LoVo (cell line): ENCODE measurements at regions not wholly inside any gene's neighbourhood (a gene's known extent, or its start where the extent isn't known, plus 50 kb on each side); places are given as distances from the start of the nearest gene placed in this dataset.
"Not testable (repeated sequence)": the region's sequence is repeated elsewhere in the genome, so short reads cannot be mapped to it uniquely, and the experiment has no call there.

Source experiments
- DNase-seq: peaks from one replicate; pipeline ENCODE4 v3.0.0-alpha.2; 2016; ENCODE audit warnings: low spot score

DNA sequence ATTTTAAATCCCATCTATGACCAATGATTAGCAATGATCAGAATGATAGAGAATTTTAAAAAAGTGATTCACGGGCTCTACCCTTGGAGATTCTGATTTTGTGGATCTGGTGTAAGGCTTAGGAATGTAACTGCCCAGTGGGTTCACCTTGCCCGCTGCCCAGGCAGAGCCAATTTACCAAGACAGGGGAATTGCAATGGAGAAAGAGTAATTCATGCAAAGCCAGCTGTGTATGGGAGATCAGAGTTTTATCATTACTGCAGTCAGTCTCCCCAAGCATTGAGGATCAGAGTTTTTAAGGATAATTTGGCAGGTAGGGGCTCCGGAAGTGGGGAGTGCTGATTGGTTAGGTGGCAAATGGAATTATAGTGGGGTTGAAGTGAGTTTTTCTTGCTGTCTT, 480.6 kb downstream of the ATP23 start:
- no peak for DNase-seq

DNA sequence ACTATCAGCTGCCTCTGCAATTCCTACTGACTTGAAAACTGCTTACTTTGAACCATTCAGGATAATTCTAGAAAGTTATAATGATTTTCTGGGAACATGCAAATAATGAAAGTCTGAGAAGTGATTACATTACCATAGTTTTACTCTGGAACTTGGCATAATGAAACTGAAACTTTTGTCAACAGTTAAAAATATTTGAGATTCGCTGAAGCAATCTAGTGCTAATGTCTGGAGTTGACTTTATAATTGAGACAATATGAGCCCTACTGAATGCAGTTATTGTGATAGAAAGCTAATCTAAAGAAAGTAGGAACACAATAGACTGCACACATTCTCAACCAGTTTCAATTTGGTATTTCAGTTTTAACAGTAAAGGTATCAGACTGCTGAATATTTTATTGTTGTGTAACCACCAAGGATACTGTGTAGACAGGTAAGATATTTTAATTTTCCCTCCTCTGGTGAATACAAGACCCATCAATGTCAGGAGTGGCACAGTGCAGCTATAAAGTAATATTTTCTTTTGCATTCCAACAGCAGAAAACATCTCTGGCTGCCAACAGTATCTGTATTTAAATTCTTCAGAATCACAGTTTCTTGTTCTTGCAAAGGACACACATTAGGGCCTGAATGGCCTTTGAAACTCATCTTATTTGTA, 483.5 kb downstream of the ATP23 start:
- no peak for DNase-seq

DNA sequence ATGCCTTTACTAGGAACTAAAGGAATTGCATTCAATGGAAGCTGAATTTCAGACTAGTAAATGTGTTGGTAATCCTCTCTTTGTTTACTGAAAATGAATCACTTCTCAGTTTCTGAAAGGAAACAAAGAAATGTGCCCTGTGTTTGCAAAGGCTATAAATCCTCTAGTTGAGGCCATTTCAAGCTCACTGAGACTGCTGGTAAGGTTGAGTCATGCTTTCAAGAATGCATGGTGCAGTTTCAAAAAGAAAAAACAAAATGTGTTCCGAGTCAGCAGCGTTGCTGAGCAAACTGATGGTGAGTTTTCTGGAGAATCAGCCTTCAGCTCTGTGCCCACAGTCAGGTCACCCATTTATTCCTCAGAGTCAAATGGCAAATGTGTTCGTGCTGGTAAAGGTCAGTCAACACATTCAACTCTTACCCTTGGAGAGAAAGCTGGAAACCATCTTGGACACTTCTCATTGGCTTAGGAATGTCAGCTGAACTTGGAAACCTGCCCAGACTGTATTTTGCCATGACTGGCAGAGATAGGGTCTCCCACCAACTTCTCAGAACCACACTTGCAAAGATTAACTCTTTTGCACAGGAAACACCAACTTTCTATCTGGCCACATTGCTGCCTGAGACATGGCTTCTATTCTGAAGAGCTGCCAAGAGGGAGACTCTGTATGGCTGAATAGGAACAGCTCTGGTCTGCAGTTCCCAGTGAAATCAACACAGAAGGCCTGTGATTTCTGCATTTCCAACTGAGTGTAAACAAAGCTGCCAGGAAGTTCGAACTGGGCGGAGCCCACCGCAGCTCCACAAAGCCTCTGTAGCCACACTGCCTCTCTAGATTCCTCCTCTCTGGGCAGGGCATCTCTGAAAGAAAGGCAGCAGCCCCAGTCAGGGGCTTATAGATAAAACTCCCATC, 484.4 kb downstream of the ATP23 start:
- peak; percentile 91 for DNase-seq

DNA sequence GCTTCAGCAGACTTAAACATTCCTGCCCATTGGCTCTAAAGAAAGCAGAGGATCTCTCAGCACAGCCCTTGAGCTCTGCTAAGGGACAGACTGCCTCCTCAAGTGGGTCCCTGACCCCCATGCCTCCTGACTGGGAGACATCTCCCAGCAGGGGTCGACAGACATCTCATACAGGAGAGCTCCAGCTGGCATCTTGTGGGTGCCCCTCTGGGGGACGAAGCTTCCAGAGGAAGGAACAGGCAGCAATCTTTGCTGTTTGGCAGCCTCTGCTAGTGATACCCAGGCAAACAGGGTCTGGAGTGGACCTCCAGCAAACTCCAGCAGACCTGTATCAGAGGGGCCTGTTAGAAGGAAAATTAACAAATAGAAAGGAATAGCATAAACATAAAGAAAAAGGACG, 485.1 kb downstream of the ATP23 start:
- DNase-seq = not testable (repeated sequence)

DNA sequence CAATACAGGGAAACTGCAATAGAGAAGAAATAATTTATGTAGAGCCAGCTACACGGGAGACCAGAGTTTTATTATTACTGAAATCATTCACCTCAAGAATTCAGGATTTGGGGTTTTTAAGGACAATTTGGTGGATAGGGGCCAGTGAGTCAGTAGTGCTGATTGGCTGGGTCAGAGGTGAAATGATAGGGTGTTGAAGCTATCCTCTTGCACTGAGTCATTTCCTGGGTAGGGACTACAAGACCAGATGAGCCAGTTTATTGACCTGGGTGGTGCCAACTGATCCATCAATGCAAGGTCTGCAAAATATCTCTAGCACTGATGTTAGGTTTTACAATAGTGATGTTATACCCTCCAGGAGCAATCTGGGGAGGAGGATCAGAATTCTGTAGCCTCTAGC, 486.3 kb downstream of the LRIG3 start:
- peak; percentile 52 for DNase-seq

DNA sequence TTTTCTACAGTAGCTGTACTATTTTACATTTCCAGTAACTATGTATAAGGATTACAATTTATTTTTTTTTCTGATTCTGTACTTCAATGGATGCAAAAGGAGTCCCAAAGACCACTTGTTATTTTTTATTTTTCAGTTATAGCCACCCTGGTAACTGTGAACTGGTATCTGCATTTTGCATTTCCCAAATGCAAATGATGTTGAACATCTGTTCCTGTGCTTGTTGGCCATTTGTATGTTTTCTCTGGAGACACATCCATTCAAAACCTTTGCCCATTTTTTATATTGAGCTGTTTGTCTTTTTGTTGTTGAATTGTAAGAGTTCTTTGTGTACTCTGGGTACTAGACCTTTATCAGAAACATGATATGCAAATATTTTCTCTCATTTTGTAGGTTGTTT, 485.6 kb downstream of the LRIG3 start:
- no peak for DNase-seq

DNA sequence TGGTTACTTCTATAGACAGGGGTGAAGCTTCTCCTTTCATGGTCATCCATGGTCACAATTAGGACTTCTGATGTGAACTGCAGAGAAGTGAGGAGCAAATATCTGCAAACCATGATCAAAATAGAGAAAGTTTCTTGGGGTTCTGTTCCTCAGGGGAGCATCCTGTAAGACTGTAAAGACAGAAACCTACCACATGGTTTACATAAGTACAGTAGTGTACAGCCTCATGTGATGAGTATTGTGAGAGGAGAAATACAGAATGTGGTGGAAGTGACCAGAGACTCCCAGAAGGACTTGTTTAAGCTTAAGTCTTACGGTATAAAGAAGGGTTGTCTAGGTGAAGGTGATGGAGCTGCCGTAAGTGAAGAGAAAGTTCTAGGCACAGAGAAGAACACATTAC, 484.7 kb downstream of the LRIG3 start:
- no peak for DNase-seq

DNA sequence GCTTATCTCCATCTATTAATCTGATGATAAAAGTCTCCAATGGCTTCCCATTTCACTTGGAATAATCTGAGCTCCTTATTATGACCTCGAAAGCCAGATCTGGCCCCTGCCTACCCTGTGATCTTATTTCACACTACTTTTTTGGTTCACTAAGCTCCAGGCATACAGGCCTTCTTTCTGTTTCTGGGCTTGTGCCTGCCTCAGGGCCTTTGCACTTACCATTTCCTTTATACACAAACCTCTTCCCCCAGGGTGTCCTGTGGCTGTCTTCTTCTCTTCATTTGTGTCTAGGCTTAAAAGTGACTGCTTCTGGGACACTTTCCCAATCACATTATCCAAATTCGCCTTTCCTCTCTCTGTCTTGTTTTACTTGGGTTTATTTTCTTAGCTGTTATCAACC, 478.8 kb downstream of the LRIG3 start:
- DNase-seq = no peak

DNA sequence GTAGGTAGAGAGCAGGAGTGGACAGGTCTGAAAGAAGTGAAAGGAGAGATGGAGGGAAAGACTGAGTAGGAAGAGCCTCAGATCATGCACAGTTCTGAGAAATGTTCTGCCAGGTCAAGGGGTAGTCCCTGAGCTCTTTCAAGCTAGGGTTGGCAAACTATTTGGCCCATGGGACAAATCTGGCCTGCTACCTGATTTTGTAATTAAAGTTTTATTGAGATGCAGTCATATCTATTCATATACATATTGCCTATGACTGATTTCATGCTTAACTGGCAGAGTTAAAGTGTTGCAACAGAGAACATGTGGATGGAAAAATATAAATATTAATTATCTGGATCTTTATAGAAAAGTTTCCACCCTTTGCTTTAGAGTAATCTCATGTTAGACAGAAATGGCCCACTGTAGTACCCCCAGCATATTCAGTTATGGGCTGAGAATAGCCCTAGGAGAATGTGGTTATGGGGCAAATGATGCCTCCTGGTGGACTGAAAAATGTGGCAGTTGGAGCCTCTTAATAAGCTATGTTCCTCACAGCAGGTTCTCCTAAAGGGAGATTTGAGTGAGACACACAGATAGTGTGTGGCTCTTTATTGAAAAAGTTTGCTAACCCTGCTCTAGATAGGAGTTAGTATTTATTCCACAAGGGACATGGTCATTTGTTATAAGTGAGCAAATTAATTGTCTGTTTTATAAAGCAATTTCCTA, 476.9 kb downstream of the LRIG3 start:
- DNase-seq = peak; percentile 31

DNA sequence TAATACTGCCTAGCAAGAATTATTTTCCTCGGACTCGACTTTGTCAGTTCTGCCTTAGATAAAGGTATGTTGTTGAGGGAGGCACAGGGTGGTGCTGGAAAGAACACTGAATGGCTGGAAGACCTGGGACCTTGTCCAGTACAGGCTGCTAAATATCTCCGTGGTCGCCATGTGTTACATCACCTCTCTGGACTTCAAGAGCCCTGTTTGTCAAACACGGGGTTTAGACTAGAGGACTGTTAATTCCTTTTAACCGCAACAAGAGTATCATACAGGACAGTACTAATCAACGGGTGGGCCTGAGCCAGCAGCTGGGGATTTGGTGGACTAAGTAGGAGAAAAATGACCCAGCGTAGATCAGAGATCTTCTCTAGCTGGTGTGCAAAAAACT, 476.3 kb downstream of the LRIG3 start:
- no peak for DNase-seq

DNA sequence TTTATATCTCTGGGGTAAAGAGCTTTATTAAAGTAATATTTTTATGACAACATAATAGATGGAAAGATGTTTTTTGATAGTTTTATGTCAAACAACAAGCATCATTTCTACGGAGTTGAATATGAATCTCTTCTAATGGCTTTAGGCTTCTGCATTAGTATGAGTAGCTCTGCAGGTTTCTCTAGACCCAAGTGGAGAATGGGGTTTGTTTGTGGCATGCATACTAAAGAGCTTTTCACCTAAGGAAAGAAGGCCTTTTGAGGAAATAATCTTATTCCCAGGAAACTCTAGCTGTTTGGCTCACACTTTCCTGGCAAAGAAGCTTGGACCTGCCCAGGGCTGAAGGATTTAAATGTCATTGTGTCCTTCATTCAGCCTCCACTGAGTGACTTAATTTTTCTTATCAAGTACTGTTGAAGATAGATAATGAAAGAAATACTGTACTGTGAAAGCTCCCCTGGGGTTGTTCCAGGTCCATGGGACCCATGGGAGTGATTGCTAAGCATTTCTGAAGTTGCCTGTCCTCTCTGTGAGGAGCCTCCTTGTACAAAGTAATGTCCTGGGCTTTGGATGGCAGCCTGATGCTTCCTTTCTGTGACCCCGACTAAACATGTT, 469.3 kb downstream of the LRIG3 start:
- DNase-seq = no peak

DNA sequence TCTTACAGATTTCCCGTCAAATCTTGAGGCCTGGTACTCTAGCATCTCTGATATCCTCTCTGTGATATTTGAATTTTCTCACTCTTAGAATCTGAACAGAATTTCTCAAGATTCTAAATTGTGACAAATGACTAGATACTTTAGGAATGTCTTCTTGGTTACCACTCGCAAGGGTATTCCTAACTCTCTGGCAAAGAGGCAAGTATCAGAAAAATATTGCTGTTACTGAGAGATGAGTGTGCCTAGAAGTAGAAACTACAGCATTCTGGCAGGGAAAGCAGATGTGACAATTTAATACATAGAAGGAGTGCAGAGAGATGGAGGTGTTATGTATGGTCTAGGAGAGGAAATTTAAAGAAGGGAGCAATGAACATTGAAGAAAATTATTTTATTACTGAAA, 467.8 kb downstream of the LRIG3 start:
- DNase-seq = no peak

DNA sequence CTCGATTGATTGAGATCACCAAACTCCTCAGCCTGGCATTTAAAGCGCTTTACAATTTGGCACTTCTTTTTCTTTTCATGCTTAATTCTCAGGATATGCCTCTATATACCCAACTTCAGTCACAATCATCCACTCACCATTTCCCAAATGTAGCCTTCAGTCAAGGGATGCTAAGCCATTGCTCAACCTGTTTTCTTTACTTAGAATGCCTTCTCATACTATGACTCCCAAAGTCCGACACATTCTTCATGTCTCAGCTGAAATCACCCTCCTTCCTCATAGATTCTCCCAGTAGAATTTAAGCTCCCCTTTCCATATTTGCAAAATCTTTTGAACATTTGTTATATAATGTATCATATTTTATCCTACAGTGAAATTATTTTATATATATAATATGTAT, 467.0 kb downstream of the LRIG3 start:
- DNase-seq = no peak

DNA sequence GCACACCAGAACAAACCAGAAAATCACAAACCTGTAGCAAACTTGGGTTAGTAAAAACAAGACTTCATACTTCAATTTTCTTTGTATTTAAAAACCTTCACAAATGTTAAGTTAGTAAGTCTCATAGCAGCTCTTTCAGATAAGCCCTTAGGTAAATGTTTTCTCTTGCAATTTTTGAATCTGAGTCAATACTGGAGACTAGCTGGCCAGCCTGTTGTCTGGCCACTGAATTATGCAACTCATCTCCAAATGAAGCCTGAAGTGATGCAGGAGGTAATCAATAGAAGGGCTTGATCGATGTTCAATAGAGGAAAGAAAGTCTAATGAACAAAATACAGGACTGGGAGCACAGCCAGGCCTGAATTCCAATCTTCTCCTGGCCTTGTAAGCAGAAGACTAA, 465.2 kb downstream of the LRIG3 start:
- DNase-seq = no peak

DNA sequence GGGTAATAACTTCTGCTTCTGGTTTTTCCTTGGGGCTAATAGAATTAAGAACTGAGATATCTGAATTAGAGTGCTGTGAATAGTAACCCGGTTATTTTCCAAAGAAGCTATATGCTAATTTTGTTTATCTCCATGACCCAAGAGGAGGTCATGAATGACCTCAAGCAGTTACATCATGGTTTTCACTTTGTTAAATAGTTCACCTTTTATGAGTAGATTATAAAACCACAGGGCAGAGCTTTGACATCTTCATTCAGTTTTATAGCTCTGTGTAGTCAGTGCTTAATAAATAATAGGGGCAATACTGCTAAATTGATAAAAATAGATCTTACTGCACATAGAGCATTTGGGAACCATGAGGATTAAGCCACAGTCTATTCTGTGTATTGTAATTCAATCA, 462.2 kb downstream of the LRIG3 start:
- DNase-seq = no peak

DNA sequence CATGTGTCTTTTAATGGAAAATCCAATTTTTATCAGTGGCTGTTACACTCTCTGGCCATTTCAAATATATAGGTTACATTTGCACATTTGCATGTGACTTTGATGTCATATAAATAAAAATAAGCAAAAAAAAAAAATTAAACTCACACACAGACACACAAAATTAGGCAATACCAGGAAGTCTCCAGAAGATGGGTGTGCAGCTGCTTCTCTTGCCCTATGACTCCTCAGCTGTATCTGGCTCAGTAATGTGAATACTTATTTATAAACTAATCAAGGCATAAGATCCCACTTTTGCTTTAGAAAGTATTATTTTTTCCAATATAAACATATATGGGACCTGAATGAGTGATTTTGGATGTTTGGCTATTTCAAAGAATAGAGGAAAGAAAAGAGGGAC, 461.1 kb downstream of the LRIG3 start:
- DNase-seq = no peak

DNA sequence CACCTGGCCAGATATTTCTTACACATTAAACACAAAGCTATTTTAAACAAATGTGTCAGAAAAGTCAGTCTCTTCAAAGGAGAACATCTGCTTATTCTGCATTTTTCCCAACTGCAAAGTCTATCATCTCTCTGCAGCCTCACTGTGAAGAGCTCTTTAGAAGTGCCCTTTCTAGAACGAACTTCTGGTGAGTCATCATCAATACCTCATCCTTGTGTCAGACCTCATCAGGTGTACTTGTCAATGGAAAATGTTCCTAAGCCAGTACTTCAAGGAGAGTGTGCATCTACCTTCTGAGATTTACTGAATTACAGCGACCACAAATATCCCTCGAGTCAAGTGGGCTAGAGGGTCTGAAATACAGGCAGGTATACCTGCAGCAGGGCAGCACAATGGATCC, 457.3 kb downstream of the LRIG3 start:
- no peak for DNase-seq

DNA sequence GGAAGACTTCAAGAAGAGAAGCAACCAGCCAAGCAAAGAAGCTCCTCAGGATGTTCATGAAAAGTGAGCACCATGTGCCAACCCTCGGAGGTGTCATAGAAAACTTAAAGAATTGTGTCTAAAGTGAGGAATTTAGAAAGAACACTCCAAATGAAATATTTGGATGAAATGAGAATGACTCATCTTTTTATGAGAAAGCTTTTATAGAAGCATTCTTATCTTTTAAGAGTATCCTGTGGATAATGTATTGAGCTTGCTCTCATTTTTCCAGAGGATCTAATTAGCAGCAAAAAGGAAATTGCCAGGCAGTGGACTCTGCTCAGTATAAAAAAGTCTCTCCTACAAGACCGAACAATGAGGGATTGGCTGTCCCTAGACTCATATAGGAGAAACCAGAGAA, 454.9 kb downstream of the LRIG3 start:
- no peak for DNase-seq

DNA sequence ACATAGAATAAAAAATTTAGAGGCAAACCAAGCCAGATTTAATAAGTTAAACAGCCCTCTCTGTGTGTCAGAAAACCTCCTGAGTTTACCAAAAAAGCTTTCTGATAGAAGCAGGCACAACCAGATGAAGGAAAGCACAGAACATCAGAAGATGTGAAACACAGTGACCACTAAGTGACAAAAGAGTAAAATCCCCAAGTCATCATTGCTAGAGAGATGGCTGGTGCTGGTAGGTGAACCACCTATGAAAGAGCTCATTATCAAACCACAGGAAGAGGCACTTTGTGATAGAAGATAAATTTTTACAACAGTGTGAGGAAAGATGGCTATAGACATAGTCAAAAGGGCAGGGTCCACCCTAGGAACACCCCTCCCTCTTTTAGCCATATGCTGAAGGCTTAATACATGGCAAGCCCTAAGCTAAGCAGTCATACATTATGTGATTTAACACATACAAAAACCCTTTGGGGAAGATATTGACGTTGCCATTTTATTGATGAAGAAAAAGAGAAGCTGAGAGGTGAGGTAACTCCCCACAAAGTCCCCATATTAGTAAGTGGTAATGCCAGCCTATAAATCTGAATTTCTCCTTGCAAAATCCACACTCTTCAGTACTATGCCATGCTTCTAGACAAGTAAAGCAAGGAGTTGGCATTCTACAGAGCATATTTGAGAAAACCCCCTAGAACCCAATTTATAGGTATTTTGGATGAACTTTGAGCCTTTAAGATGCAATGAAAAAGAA, 449.9 kb downstream of the LRIG3 start:
- no peak for DNase-seq

DNA sequence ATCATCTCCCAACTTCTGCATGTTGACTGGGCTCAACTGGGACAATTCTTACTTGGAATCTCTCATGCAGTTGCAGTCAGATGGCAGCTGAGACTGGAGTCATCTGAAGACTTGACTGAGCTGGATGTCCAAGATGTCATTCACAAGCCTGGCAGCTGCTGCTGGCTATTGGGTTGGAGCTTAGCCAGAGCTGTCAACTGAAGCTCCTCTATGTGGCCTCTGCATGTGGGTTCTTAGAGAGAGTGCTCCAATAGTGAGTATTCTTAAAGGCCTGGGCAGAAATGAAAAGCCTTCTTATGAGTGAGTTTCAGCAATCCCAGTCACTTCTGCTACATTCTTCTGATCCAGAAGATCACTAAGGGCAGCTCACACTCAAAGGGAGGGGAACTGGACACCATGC, 440.9 kb downstream of the LRIG3 start:
- DNase-seq = no peak

DNA sequence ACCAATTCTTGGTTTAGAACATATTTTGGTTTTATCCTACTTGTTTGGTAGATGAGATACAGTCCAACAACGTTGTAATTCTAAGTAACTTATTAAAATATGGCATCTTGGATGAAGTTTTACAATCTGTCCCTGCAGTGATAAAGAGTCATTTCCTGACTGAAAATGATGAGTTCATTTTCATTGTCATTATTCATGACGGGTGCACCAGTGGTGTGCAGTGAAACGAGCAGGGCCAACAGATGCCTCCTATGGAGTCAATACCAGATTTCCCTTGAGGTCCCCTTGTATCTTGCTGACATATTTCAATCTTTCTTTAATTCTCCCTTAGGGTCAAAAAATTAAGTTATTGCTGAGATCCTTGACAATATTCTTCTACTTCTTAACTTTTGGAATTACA, 438.5 kb downstream of the LRIG3 start:
- no peak for DNase-seq

DNA sequence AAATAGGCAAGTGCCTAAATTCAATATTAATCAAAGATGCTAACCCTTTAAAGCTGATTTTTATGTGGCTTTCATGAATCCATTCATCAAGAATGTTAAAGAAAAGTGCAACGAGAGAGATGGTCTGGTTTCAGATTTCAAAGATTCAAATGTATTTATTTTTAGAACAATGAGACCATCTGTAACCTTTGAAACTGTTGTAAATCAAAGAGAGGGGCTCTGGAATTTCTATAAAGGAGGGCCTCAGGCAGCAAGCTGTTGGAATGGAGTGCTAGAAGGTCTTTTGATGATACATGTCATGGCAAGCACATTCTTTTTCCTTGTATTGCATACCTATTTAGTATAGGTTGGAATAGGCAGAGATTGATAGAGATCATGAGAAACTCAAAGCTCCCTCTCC, 433.0 kb downstream of the LRIG3 start:
- DNase-seq = no peak
